ENCODE measurements at regions not wholly inside any gene's neighbourhood (a gene's known extent, or its start where the extent isn't known, plus 50 kb on each side); places are given as distances from the start of the nearest gene placed in this dataset.

GRCh38 chr3:76631251-76631650, 408.6 kb upstream of the ROBO2 start (continued):
- no peak for TF ChIP-seq ZNF232 (CRISPR knock-in tag; IDR thresholded peaks at IDR 0.05)

- H3K4me2 ChIP-seq (ENCODE audit: insufficient read depth, low read length), result no peak overlapping the region
- no peaks in the 10 kb centered on the region for H3K36me3 ChIP-seq (ENCODE audit: control insufficient read depth, insufficient read depth, low read length)
- H4K20me1 ChIP-seq (replicated peaks; ENCODE audit: control insufficient read depth, insufficient read depth, low read length), result no peaks in the 10 kb centered on the region
- intact Hi-C loops (cut with micrococcal nuclease) (no loop called here), in situ Hi-C loops (cut with MboI) (no loop called here)
- ChIA-PET POLR2A (no interaction called here), CTCF (ENCODE audit: low intra/inter-chr PET ratio) (no interaction called here)
- no peaks in the 10 kb centered on the region for H3K9me3 ChIP-seq (replicated peaks; ENCODE audit: control insufficient read depth, insufficient read depth, low read depth, low read length)
- no peaks in the 10 kb centered on the region for H3K27me3 ChIP-seq (ENCODE audit: control insufficient read depth in 2 of 2, insufficient read depth in 2 of 2, low read length in 2 of 2)
- no peaks in the 10 kb centered on the region for H3K79me2 ChIP-seq (ENCODE audit: control insufficient read depth, insufficient read depth, low read length)
- FAIRE-seq, result no peak
- ATAC-seq, result no peak
- no peaks in the 10 kb centered on the region for H3K4me1 ChIP-seq (replicated peaks in 1 of 2; ENCODE audit: control insufficient read depth in 2 of 2, insufficient read depth in 2 of 2, low read length in 2 of 2)
- no peak for TF ChIP-seq KAT2B (IDR thresholded peaks at IDR 0.05; ENCODE audit: low read depth, low read length)
- TF ChIP-seq BRF2 (IDR thresholded peaks at IDR 0.05; ENCODE audit: borderline replicate concordance, insufficient read depth, insufficient read length), result no peak
- TF ChIP-seq MAZ (CRISPR knock-in tag; conservative IDR thresholded peaks at IDR 0.05 in 1 of 2, IDR thresholded peaks at IDR 0.05 in 1 of 2), result no peak
- TF ChIP-seq CBX3 (IDR thresholded peaks at IDR 0.05; ENCODE audit: borderline replicate concordance in 1 of 2, low read length in 2 of 2), result no peak
- TF ChIP-seq ZNF644 (tag; IDR thresholded peaks at IDR 0.05; ENCODE audit: low read depth), result no peak
- no peak for TF ChIP-seq ZNF311 (CRISPR knock-in tag; IDR thresholded peaks at IDR 0.05)
- no peak for TF ChIP-seq ZNF609 (CRISPR knock-in tag; IDR thresholded peaks at IDR 0.05; ENCODE audit: borderline replicate concordance)
- TF ChIP-seq DDX20 (tag; IDR thresholded peaks at IDR 0.05; ENCODE audit: low read depth), result no peak
- TF ChIP-seq MTA2 (IDR thresholded peaks at IDR 0.05; ENCODE audit: low read depth), result no peak
- no peak for TF ChIP-seq ASH1L (IDR thresholded peaks at IDR 0.05; ENCODE audit: borderline replicate concordance, low read depth, partially characterized antibody)
- no peak for TF ChIP-seq ELF2 (CRISPR knock-in tag; IDR thresholded peaks at IDR 0.05)
- no peaks in the 10 kb centered on the region for H3K9me1 ChIP-seq (ENCODE audit: control insufficient read depth, insufficient read depth, low read length)
- DNase-seq (ENCODE audit: extremely low read depth in 1 of 4, low spot score in 3 of 4), result no peak
- H3K27ac ChIP-seq (ENCODE audit: extremely low read depth, low read depth, low read length), result no peak overlapping the region
- H2AFZ ChIP-seq (ENCODE audit: low read depth, low read length), result no peak overlapping the region
- no peak overlapping the region for H3K4me3 ChIP-seq
- no TSS peak for BruUV-seq (replicated peaks)
- no peak overlapping the region for H3K9ac ChIP-seq (ENCODE audit: insufficient read depth in 1 of 2, low read depth in 2 of 2, low read length in 2 of 2)
These were observed 401.9 kb upstream of the ROBO2 start for GRCh38 chr3:76638006-76638405.

All from K562 (cell line).